Ammon's horn (tissue), 1 donor: ENCODE measurements at regions not wholly inside any gene's neighbourhood (a gene's known extent, or its start where the extent isn't known, plus 50 kb on each side); places are given as distances from the start of the nearest gene placed in this dataset.

Experiments
- DNase-seq: peaks from one replicate; pipeline ENCODE4 v3.0.0-alpha.2; 2016; ENCODE audit warnings: low spot score

GRCh38 chr12:42855362-42855950 lies 265.9 kb upstream of the PRICKLE1 start:
- no peak for DNase-seq

- DNase-seq = no peak
Measured at GRCh38 chr12:42854826-42855225, 265.3 kb upstream of the PRICKLE1 start.

GRCh38 chr12:42854208-42854607 lies 264.7 kb upstream of the PRICKLE1 start:
- no peak for DNase-seq

GRCh38 chr12:42853370-42854140 lies 264.0 kb upstream of the PRICKLE1 start:
- no peak for DNase-seq

- DNase-seq = no peak
Measured at GRCh38 chr12:42846782-42847181, 257.2 kb upstream of the PRICKLE1 start.

- DNase-seq = no peak
Measured at GRCh38 chr12:42834062-42834461, 244.5 kb upstream of the PRICKLE1 start.

- no peak for DNase-seq
Measured at GRCh38 chr12:42828836-42829235, 239.3 kb upstream of the PRICKLE1 start.

GRCh38 chr12:42824327-42824726 lies 234.8 kb upstream of the PRICKLE1 start:
- DNase-seq = no peak

GRCh38 chr12:42823679-42824078 lies 234.1 kb upstream of the PRICKLE1 start:
- no peak for DNase-seq

- DNase-seq = no peak
Measured at GRCh38 chr12:42819846-42820245, 230.3 kb upstream of the PRICKLE1 start.

GRCh38 chr12:42815068-42815467 lies 225.5 kb upstream of the PRICKLE1 start:
- no peak for DNase-seq

- no peak for DNase-seq
Measured at GRCh38 chr12:42812871-42813270, 223.3 kb upstream of the PRICKLE1 start.

GRCh38 chr12:42812086-42812485 lies 222.5 kb upstream of the PRICKLE1 start:
- DNase-seq = no peak

- no peak for DNase-seq
Measured at GRCh38 chr12:42810006-42810405, 220.5 kb upstream of the PRICKLE1 start.

- DNase-seq = no peak
Measured at GRCh38 chr12:42809226-42809625, 219.7 kb upstream of the PRICKLE1 start.

GRCh38 chr12:42807766-42808165 lies 218.2 kb upstream of the PRICKLE1 start:
- DNase-seq = no peak

GRCh38 chr12:42807251-42807650 lies 217.7 kb upstream of the PRICKLE1 start:
- DNase-seq = no peak

GRCh38 chr12:42804928-42805327 lies 215.4 kb upstream of the PRICKLE1 start:
- DNase-seq = no peak

- DNase-seq = no peak
Measured at GRCh38 chr12:42802785-42803189, 213.2 kb upstream of the PRICKLE1 start.

GRCh38 chr12:42801271-42801670 lies 211.7 kb upstream of the PRICKLE1 start:
- DNase-seq = no peak

- no peak for DNase-seq
Measured at GRCh38 chr12:42799966-42800365, 210.4 kb upstream of the PRICKLE1 start.

GRCh38 chr12:42798811-42799438 lies 209.4 kb upstream of the PRICKLE1 start:
- no peak for DNase-seq

- DNase-seq = no peak
Measured at GRCh38 chr12:42794806-42795205, 205.3 kb upstream of the PRICKLE1 start.
